ENCODE measurements at regions not wholly inside any gene's neighbourhood (a gene's known extent, or its start where the extent isn't known, plus 50 kb on each side); places are given as distances from the start of the nearest gene placed in this dataset.

DNA sequence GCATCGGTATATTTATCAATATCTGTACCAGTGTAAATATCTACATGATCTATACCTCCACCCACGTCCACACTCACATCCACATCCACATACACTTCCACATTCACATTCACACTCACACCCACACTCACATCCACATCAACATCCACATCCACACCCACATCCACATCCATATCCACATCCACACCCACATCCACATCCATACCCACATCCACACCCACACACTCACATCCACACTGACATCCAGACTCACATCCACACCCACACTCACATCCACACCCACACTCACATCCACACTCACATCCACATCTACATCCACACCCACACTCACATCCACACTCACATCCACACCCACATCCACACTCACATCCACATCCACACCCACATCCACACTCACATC is 189.2 kb downstream of the IRX1 start:
- H3K27me3 ChIP-seq (ENCODE audit: insufficient read depth, poor library complexity, severe bottlenecking), result no peaks in the 10 kb centered on the region
- no peak for DNase-seq (ENCODE audit: low read depth in 1 of 2, low spot score in 1 of 2)
- TF ChIP-seq REST (IDR thresholded peaks at IDR 0.05; ENCODE audit: insufficient replicate concordance, low read depth) (no peak), POLR2AphosphoS5 (IDR thresholded peaks at IDR 0.05; ENCODE audit: low read depth) (no peak), CTCF (IDR thresholded peaks at IDR 0.05; ENCODE audit: insufficient read depth, low read length) (no peak), SPI1 (IDR thresholded peaks at IDR 0.05; ENCODE audit: borderline replicate concordance, low read depth) (no peak), GABPA (IDR thresholded peaks at IDR 0.05; ENCODE audit: low read depth) (no peak)

GRCh38 chr5:3786165-3786564 is 190.5 kb downstream of the IRX1 start:
- Histone ChIP-seq H3K27me3 (ENCODE audit: insufficient read depth, poor library complexity, severe bottlenecking) (no peaks in the 10 kb centered on the region), H3K4me3 (replicated peaks; ENCODE audit: insufficient read depth, low read length) (no peak overlapping the region), H3K27ac (replicated peaks) (no peak overlapping the region)
- DNase-seq (ENCODE audit: low read depth in 1 of 2, low spot score in 1 of 2), result no peak
- no peak for TF ChIP-seq SPI1 (IDR thresholded peaks at IDR 0.05; ENCODE audit: borderline replicate concordance, low read depth)
- TF ChIP-seq GABPA (IDR thresholded peaks at IDR 0.05; ENCODE audit: low read depth), result no peak
- TF ChIP-seq CTCF (IDR thresholded peaks at IDR 0.05; ENCODE audit: insufficient read depth, low read length), result no peak
- no peak for TF ChIP-seq POLR2AphosphoS5 (IDR thresholded peaks at IDR 0.05; ENCODE audit: low read depth)
- no peak for TF ChIP-seq REST (IDR thresholded peaks at IDR 0.05; ENCODE audit: insufficient replicate concordance, low read depth)

More for the DNA sequence above, 189.2 kb downstream of the IRX1 start:
- Histone ChIP-seq H3K4me3 (replicated peaks; ENCODE audit: insufficient read depth, low read length) (no peak overlapping the region), H3K27ac (replicated peaks) (no peak overlapping the region)

DNA sequence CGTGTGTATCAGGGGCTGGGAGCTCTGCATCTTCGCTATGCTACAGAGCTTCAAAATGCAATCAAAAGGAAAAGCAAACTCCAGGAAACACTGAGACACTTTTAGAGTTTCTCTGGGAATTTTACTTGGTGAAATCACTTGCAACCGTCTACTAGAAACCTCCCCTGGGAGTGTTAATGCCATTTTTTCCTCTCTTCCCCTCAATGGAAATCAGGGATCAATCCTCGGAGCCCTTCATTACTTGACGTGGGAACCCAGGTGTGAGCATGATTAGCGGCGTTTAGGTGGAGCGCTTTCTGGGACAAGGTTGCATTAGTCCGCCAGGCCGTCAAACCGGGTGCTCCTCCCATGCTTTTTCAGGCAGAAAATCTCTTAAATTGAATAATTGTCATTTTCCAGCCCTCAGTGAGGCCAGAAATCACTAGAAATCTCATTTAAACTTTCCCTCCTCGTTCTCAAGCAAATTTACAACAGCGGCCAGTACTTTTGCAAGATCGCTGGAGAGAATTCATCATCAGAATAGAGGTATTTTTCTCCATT is 191.3 kb downstream of the IRX1 start:
- Histone ChIP-seq H3K4me3 (replicated peaks; ENCODE audit: insufficient read depth, low read length) (no peak overlapping the region), H3K27me3 (ENCODE audit: insufficient read depth, poor library complexity, severe bottlenecking) (no peaks in the 10 kb centered on the region), H3K27ac (replicated peaks) (no peak overlapping the region)
- no peak for DNase-seq (ENCODE audit: low read depth in 1 of 2, low spot score in 1 of 2)
- TF ChIP-seq SPI1 (IDR thresholded peaks at IDR 0.05; ENCODE audit: borderline replicate concordance, low read depth), result no peak
- TF ChIP-seq POLR2AphosphoS5 (IDR thresholded peaks at IDR 0.05; ENCODE audit: low read depth), result no peak
- TF ChIP-seq REST (IDR thresholded peaks at IDR 0.05; ENCODE audit: insufficient replicate concordance, low read depth), result no peak
- TF ChIP-seq GABPA (IDR thresholded peaks at IDR 0.05; ENCODE audit: low read depth), result no peak
- no peak for TF ChIP-seq CTCF (IDR thresholded peaks at IDR 0.05; ENCODE audit: insufficient read depth, low read length)
